HG02759 (cell line): ENCODE measurements at regions not wholly inside any gene's neighbourhood (a gene's known extent, or its start where the extent isn't known, plus 50 kb on each side); places are given as distances from the start of the nearest gene placed in this dataset.

ENCODE experiments used
- ATAC-seq: cut with Tn5 transposase; IDR thresholded peaks from one replicate; pipeline ENCODE4 v1.9.1; 2021; ENCODE audit warnings: mild to moderate bottlenecking, moderate library complexity; ENCODE audit not compliant: unreplicated experiment

- ATAC-seq, result no peak
These were observed 119.0 kb upstream of the WDR17 start for GRCh38 chr4:175946472-175947116.

- ATAC-seq, result no peak
These were observed 118.4 kb upstream of the WDR17 start for GRCh38 chr4:175947117-175947722.

DNA sequence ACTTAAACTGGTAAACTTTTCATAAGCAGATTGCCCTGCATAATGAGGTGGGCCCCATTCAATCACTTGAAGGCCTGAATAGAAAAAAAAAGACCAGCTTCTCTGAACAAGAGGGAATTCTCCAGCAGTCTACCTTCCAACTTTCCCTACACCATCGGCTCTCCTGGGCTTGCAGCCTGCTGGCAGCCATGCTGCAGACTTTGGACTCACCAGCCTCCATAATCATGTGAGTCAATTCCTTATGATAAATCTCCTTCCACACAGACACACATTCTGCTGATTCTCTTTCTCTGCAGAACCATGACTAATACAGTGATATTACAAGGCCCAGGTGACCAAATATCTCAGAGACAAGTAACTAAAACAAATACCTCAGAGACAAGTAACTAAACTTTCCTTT lies 113.8 kb upstream of the WDR17 start:
- no peak for ATAC-seq

GRCh38 chr4:175953116-175953515 lies 112.5 kb upstream of the WDR17 start:
- ATAC-seq, result no peak

- peak; percentile 86 for ATAC-seq
These were observed 111.6 kb upstream of the WDR17 start for GRCh38 chr4:175953960-175954521.

DNA sequence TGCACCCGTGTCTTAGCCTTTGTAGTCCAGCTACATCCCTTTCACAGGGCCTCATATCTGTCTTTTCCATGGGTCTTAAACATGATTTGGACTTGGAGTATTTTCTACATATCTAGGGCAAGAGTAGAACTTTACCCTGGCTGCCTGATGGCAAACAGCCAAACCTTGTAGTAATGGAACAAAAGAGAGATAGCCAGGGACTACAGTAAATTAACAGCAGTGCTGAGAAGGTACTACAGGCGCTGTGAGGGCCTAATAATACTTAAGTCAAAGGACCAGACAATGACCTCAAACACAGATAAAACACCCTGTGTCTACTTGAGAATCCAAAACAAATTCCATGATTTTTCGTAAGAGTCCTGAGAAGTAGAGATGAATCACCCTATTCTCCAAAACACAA lies 111.0 kb upstream of the WDR17 start:
- no peak for ATAC-seq

GRCh38 chr4:175961604-175962003 lies 104.0 kb upstream of the WDR17 start:
- peak; percentile 77 for ATAC-seq

GRCh38 chr4:175970072-175970471 lies 95.6 kb upstream of the WDR17 start:
- no peak for ATAC-seq

DNA sequence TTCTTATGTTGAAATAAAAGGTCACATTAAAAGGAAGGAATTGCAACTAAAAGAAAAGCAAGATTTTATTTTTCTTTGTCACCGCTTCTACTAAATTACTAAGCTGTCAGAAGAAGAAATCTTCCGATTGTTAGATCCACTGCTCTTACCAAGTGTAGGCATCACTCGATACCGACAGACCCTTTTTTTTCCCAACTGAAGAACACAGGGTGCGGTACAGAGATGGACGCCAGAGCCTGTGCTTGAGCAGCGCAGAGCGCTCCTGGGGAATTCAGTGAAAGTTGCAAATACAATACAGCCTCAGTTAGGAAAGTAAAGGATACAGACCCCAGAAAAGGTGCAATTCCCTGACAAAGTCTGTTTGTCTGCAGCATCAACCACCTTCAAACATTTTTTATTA lies 94.9 kb upstream of the WDR17 start:
- ATAC-seq, result no peak

- ATAC-seq, result no peak
These were observed 94.1 kb upstream of the WDR17 start for GRCh38 chr4:175971388-175972179.

DNA sequence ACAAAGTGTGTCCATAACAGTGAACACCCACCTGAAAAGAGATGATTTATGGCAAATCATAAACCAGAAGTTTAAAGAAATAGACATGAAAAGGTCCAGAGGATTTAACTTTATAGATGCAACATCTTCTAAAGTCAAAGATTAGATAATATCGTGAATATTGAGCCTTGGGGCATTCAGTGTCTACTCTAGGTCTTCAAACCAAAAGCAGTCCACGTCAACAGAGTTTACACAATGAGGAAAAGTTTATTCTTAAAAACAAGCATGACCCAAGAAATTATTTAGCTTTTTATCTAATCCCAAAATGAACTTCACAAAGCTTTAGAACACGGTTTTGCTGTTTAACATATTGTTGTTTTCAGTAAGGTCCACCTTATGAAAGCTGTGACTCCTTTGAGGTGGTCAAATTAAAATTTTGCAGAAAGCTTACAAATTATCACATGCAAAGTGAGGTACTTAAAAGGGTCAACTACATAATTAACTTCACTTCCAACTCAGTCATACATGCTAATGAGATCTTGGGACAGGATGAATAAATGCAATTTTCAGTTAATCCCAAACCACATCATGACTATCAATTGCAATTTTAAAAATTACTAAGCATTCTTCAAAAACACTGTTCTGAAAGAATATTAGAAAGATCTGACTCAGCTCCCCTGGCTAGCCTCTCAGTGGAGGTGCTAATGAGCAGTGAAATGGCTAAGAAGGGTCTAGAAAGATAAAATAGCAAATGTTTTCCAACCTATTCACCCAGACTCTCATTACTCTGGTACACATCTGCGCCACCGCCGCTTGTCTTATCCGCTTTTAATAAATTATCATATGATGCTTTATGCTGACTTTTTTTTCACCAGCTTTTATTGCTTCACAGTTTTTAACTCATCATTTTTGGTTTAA lies 92.4 kb upstream of the WDR17 start:
- ATAC-seq, result no peak

GRCh38 chr4:175983636-175984035 lies 82.0 kb upstream of the WDR17 start:
- ATAC-seq, result no peak

GRCh38 chr4:175986668-175987067 lies 79.0 kb upstream of the WDR17 start:
- no peak for ATAC-seq

DNA sequence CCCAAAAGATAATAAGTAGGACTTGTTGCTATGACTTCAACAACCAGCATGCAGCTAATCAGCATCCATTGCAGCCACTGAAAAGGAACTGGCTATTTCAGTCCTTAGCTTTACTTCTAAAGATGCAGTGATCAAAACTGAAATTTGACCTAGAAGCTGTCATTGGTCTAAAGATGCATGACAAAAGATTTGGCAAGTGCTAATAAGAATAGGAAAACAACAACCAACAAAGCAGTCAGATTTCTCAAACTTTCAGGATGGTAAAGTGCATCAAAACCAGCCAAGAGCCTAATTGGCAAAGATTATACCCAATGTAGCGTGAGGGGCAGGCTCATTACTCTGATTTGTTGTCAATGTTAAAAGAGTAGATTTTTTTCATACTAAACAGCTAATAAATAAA lies 77.1 kb upstream of the WDR17 start:
- ATAC-seq, result no peak

DNA sequence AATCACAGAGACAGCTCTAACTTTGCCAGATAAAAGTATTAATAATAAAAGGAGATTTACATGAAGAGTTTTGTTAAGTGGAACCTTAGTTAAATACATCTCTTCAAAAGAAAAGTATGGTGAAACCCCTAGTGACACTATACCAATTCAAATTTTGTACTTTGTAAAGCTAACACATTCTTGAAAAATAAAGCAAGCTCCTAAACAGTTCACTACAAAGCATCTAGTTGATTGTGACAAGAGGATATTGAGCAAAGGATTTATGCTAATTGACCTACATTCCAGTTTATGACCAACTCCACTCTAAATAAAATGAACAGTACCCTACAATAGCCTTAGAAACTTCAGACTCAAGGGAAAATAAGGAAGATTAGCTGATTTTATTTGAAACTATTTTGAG lies 69.4 kb upstream of the WDR17 start:
- no peak for ATAC-seq

DNA sequence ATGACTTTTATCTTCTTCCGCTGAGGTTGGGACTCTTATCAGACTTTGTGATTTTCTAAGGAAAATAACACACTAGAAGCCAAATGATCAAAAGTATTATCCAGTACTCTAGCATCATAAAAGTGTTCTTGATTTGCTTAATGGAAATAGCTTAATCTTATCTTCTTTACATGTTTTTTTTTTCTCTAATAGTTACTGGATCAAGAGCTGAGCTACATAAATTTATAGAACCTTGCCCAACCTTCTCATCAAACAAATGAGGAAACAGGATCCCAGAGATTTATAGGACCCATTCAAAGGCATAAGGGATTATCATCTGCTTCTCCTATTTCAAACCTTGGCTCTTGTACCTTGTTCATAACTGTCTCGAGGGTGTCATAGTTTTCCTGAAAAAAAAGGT lies 68.3 kb upstream of the WDR17 start:
- ATAC-seq, result no peak

GRCh38 chr4:175998782-175999181 lies 66.9 kb upstream of the WDR17 start:
- ATAC-seq, result no peak

- no peak for ATAC-seq
These were observed 65.7 kb upstream of the WDR17 start for GRCh38 chr4:175999944-176000343.

DNA sequence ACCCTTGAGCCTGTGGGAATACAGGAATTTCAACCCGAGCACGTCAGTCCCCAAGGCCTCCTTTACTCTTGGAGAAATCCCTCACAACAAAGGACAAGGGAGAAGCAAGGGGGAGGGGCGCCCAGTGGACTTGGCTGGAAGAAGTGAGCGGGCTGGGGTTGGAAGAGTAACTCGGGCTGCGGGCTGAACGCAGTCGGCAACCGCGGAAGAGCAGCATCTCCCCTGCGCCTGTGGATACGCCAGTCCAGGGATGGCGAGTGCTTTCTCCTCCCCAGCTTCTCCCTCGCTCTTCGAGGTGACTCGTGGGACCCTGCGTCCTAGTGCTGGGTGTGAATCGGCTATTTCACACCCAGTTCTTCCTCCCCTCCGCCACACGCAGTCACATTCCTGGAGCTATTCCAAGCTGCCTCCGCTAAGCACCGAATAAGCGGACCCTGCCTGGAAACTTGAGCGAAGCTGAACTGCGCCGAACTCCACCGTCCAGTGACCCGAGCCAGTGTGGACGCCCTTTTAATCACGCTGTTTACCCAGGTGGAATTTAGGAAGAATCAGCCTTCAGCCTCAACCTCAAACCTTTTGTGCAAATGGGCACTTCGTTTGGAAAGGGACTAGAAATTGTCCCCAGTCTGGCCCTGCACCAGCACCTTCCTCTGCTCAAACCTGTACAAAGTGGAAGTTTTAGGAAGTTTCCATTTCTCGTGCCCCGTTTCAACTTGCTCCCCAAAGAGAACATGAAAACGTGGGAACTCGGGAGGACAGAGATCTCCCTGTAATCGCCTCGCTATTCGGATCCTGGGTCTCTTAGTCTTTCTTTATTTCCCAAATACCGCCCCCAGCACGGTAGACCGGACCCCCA lies 64.3 kb upstream of the WDR17 start:
- ATAC-seq, result peak; percentile 3
